ENCODE measurements at regions not wholly inside any gene's neighbourhood (a gene's known extent, or its start where the extent isn't known, plus 50 kb on each side); places are given as distances from the start of the nearest gene placed in this dataset.
"Not testable (repeated sequence)": the region's sequence is repeated elsewhere in the genome, so short reads cannot be mapped to it uniquely, and the experiment has no call there.

- no peak for TF ChIP-seq CTCF (IDR thresholded peaks at IDR 0.05; ENCODE audit: extremely low read depth, insufficient read depth, missing control alignments)
- DNase-seq (ENCODE audit: low spot score) = no peak
- in situ Hi-C loops (cut with MboI; ENCODE audit: low pct_unique_long_range_greater_than_20kb, low sequenced_read_pairs, unreplicated experiment) = no loop called here
These were observed 599.3 kb downstream of the PYDC2 start for GRCh38 chr3:192060160-192060781.

GRCh38 chr3:192061426-192061825, 600.5 kb downstream of the PYDC2 start:
- DNase-seq (ENCODE audit: low spot score) = no peak
- TF ChIP-seq CTCF (IDR thresholded peaks at IDR 0.05; ENCODE audit: extremely low read depth, insufficient read depth, missing control alignments) = no peak
- in situ Hi-C loops (cut with MboI; ENCODE audit: low pct_unique_long_range_greater_than_20kb, low sequenced_read_pairs, unreplicated experiment) = no loop called here

GRCh38 chr3:192062186-192062585, 601.2 kb downstream of the PYDC2 start:
- no peak for TF ChIP-seq CTCF (IDR thresholded peaks at IDR 0.05; ENCODE audit: extremely low read depth, insufficient read depth, missing control alignments)
- in situ Hi-C loops (cut with MboI; ENCODE audit: low pct_unique_long_range_greater_than_20kb, low sequenced_read_pairs, unreplicated experiment) = no loop called here
- no peak for DNase-seq (ENCODE audit: low spot score)

GRCh38 chr3:192063570-192063969, 602.6 kb downstream of the PYDC2 start:
- in situ Hi-C loops (cut with MboI; ENCODE audit: low pct_unique_long_range_greater_than_20kb, low sequenced_read_pairs, unreplicated experiment) = no loop called here
- DNase-seq (ENCODE audit: low spot score) = no peak
- no peak for TF ChIP-seq CTCF (IDR thresholded peaks at IDR 0.05; ENCODE audit: extremely low read depth, insufficient read depth, missing control alignments)

- TF ChIP-seq CTCF (IDR thresholded peaks at IDR 0.05; ENCODE audit: extremely low read depth, insufficient read depth, missing control alignments) = no peak
- in situ Hi-C loops (cut with MboI; ENCODE audit: low pct_unique_long_range_greater_than_20kb, low sequenced_read_pairs, unreplicated experiment) = no loop called here
- no peak for DNase-seq (ENCODE audit: low spot score)
These were observed 604.0 kb downstream of the PYDC2 start for GRCh38 chr3:192064959-192065358.

- in situ Hi-C loops (cut with MboI; ENCODE audit: low pct_unique_long_range_greater_than_20kb, low sequenced_read_pairs, unreplicated experiment); DNase-seq (ENCODE audit: low spot score): not testable (repeated sequence)
These were observed 605.3 kb downstream of the PYDC2 start for GRCh38 chr3:192066253-192066652.

- no peak for TF ChIP-seq CTCF (IDR thresholded peaks at IDR 0.05; ENCODE audit: extremely low read depth, insufficient read depth, missing control alignments)
- in situ Hi-C loops (cut with MboI; ENCODE audit: low pct_unique_long_range_greater_than_20kb, low sequenced_read_pairs, unreplicated experiment) = no loop called here
- no peak for DNase-seq (ENCODE audit: low spot score)
These were observed 607.7 kb downstream of the PYDC2 start for GRCh38 chr3:192068464-192069254.
